OCI-LY1 (cell line): ENCODE measurements at regions not wholly inside any gene's neighbourhood (a gene's known extent, or its start where the extent isn't known, plus 50 kb on each side); places are given as distances from the start of the nearest gene placed in this dataset.

Experiments
- H2AFZ ChIP-seq: fragments of 200-600 bp; sonication (generic), shearing (Covaris generic); 2 replicates; pipeline ENCODE4 v1.6.0; 2014; ENCODE audit warnings: antibody characterized with exemption, mild to moderate bottlenecking, low read length
- H3F3A ChIP-seq: fragments of 200-600 bp; sonication (generic), shearing (Covaris generic); 2 replicates; pipeline ENCODE4 v1.6.0; 2014; ENCODE audit warnings: mild to moderate bottlenecking, antibody characterized with exemption, low read length, moderate library complexity; ENCODE audit not compliant: insufficient read depth
- H3K27ac ChIP-seq: fragments of 200-600 bp; sonication (generic); 2 replicates; pipeline ENCODE4 v1.5.1; 2014; ENCODE audit warnings: low read length, mixed run types, mild to moderate bottlenecking, low read depth; ENCODE audit not compliant: poor library complexity, severe bottlenecking
- H3K27me3 ChIP-seq: fragments of 200-600 bp; sonication (generic); 2 replicates; pipeline ENCODE4 v1.6.0; 2014; ENCODE audit warnings: antibody characterized with exemption, mild to moderate bottlenecking, low read length, moderate library complexity; ENCODE audit not compliant: insufficient read depth
- H3K36me3 ChIP-seq: fragments of 200-600 bp; sonication (generic); 2 replicates; pipeline ENCODE4 v1.6.1; 2014; ENCODE audit warnings: mild to moderate bottlenecking, antibody characterized with exemption, low read length, moderate library complexity, mixed read lengths; ENCODE audit not compliant: insufficient read depth
- H3K4me1 ChIP-seq: fragments of 200-600 bp; sonication (generic); 2 replicates; pipeline ENCODE4 v1.5.1; 2014; ENCODE audit warnings: mild to moderate bottlenecking, low read length, moderate library complexity; ENCODE audit not compliant: insufficient read depth, severe bottlenecking
- H3K4me2 ChIP-seq: fragments of 200-600 bp; sonication (generic), shearing (Covaris generic); 2 replicates; pipeline ENCODE4 v1.6.1; 2014; ENCODE audit warnings: low read length
- H3K4me3 ChIP-seq: fragments of 200-600 bp; sonication (generic); 2 replicates; pipeline ENCODE4 v1.5.1; 2014; ENCODE audit warnings: low read length, low read depth, mild to moderate bottlenecking, mixed read lengths; ENCODE audit not compliant: poor library complexity, severe bottlenecking
- H3K79me2 ChIP-seq: fragments of 200-600 bp; shearing (Covaris generic); 2 replicates; pipeline ENCODE4 v1.6.1; 2016; ENCODE audit warnings: mixed run types, low read length, mixed read lengths; ENCODE audit not compliant: insufficient read depth
- H3K9ac ChIP-seq: fragments of 200-600 bp; sonication (generic), shearing (Covaris generic); 2 replicates; pipeline ENCODE4 v1.6.1; 2014; ENCODE audit warnings: mild to moderate bottlenecking, low read length, mixed read lengths
- H3K9me2 ChIP-seq: fragments of 200-600 bp; sonication (generic), shearing (Covaris generic); 2 replicates; pipeline ENCODE4 v1.6.1; 2014; ENCODE audit warnings: low read depth, mild to moderate bottlenecking, low read length, mixed read lengths
- H3K9me3 ChIP-seq: fragments of 200-600 bp; shearing (Covaris generic); 2 replicates; pipeline ENCODE4 v1.6.1; 2014; ENCODE audit warnings: low read length, mixed read lengths
- H4K20me1 ChIP-seq: fragments of 200-600 bp; sonication (generic), shearing (Covaris generic); 2 replicates; pipeline ENCODE4 v1.6.0; 2016; ENCODE audit warnings: mild to moderate bottlenecking, low read length; ENCODE audit not compliant: insufficient read depth
- EZH2 ChIP-seq: fragments of 200-600 bp; sonication (generic), shearing (Covaris generic); IDR thresholded peaks from 2 replicates; pipeline ENCODE4 v1.8.0; 2017; ENCODE audit warnings: borderline replicate concordance, mixed run types, mild to moderate bottlenecking, antibody characterized with exemption, low read length, moderate library complexity, mixed read lengths
- TF ChIP-seq, protein P1 (sequence below): fragments of 200-600 bp; sonication (generic), shearing (Covaris generic); IDR thresholded peaks from 2 replicates; pipeline ENCODE4 v1.5.1; 2017; ENCODE audit warnings: mild to moderate bottlenecking, antibody characterized with exemption, low read length, moderate library complexity, mixed read lengths

DNA sequence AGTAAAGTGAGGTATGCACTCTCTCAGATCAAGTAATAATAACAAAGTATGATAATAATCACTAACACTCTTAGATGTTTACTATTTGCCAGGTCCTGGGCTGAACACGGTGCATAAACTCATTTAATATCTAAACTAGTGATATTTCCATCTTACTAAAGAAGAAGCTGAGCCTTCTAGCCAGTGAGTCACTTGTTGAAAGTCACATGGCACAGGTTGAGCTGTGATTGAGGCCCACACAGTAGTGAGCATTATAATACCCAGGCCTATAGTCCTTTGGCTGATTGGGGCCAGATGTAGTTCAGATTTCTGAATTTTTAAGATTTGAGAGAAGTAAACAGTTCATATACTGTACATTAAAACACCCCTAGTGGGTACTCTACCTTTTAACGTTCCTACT is 93.2 kb upstream of the CCDC80 start:
- no peaks in the 10 kb centered on the region for H4K20me1 ChIP-seq
- no peaks in the 10 kb centered on the region for H3K9me3 ChIP-seq
- H3K79me2 ChIP-seq, result no peaks in the 10 kb centered on the region
- H3K27ac ChIP-seq, result no peak overlapping the region
- H3K4me2 ChIP-seq, result no peak overlapping the region
- H3K9me2 ChIP-seq, result no peaks in the 10 kb centered on the region
- H3K4me3 ChIP-seq, result no peak overlapping the region
- H3K4me1 ChIP-seq, result no peaks in the 10 kb centered on the region
- TF ChIP-seq EZH2, result no peak
- TF ChIP-seq, protein P1, sequence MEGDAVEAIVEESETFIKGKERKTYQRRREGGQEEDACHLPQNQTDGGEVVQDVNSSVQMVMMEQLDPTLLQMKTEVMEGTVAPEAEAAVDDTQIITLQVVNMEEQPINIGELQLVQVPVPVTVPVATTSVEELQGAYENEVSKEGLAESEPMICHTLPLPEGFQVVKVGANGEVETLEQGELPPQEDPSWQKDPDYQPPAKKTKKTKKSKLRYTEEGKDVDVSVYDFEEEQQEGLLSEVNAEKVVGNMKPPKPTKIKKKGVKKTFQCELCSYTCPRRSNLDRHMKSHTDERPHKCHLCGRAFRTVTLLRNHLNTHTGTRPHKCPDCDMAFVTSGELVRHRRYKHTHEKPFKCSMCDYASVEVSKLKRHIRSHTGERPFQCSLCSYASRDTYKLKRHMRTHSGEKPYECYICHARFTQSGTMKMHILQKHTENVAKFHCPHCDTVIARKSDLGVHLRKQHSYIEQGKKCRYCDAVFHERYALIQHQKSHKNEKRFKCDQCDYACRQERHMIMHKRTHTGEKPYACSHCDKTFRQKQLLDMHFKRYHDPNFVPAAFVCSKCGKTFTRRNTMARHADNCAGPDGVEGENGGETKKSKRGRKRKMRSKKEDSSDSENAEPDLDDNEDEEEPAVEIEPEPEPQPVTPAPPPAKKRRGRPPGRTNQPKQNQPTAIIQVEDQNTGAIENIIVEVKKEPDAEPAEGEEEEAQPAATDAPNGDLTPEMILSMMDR, result no peak
- no peaks in the 10 kb centered on the region for H3K27me3 ChIP-seq
- no peaks in the 10 kb centered on the region for H3F3A ChIP-seq
- H3K36me3 ChIP-seq, result no peaks in the 10 kb centered on the region
- H3K9ac ChIP-seq, result no peak overlapping the region
- no peak overlapping the region for H2AFZ ChIP-seq

DNA sequence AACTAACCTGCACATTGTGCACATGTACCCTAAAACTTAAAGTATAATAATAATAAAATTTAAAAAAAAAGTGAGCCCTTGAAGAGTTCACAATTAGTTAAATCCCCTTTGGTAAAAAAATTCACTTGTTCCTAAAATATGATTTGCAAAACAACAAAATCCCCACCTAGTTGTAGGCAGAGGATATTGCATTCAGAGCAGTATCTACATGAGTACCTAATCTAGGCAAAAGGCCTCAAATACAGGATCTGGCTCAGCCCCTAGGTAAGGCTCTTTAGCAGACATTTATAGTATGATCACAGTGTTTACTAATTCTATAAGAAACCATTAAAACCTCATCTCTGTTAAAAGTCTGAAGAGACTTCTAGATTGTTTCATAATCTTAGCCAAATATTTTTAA is 89.3 kb upstream of the CCDC80 start:
- TF ChIP-seq, protein P1, result no peak
- TF ChIP-seq EZH2, result no peak

DNA sequence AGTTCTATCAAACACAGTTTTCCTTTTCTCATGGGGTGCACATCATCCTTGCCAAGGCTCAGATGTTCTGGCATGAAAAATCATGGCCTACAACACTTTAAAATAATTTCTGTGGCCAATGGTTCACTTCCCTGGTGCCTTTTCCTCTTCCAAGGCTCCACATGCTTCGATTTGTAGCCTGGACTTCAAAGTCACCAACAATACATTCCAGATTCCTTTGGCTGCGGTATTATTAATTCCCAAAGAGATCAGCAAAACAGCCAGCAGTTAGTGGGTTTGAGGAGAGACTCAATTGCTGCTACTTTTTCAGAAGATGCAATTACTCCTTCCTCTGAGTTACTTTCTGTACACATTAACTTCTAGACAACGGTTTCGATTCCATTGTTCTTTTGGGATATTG is 80.3 kb upstream of the CCDC80 start:
- TF ChIP-seq, protein P1, result no peak
- no peak for TF ChIP-seq EZH2
- H3K27me3 ChIP-seq, result no peaks in the 10 kb centered on the region
- no peaks in the 10 kb centered on the region for H4K20me1 ChIP-seq
- H3K4me3 ChIP-seq, result no peak overlapping the region
- no peaks in the 10 kb centered on the region for H3K36me3 ChIP-seq
- no peak overlapping the region for H3K27ac ChIP-seq
- H3K9me2 ChIP-seq, result no peaks in the 10 kb centered on the region
- no peaks in the 10 kb centered on the region for H3K4me1 ChIP-seq
- H3K4me2 ChIP-seq, result no peak overlapping the region
- H2AFZ ChIP-seq, result no peak overlapping the region
- H3F3A ChIP-seq, result no peaks in the 10 kb centered on the region
- H3K79me2 ChIP-seq, result no peaks in the 10 kb centered on the region
- H3K9me3 ChIP-seq, result no peaks in the 10 kb centered on the region
- H3K9ac ChIP-seq, result no peak overlapping the region

More for the DNA sequence above, 89.3 kb upstream of the CCDC80 start:
- Histone ChIP-seq H3K36me3 (no peaks in the 10 kb centered on the region), H3K4me3 (no peak overlapping the region), H3K9ac (no peak overlapping the region), H2AFZ (no peak overlapping the region), H4K20me1 (no peaks in the 10 kb centered on the region), H3K27me3 (no peaks in the 10 kb centered on the region), H3K4me1 (no peaks in the 10 kb centered on the region), H3K79me2 (no peaks in the 10 kb centered on the region), H3K4me2 (no peak overlapping the region), H3K9me3 (no peaks in the 10 kb centered on the region), H3F3A (no peaks in the 10 kb centered on the region), H3K27ac (no peak overlapping the region), H3K9me2 (no peaks in the 10 kb centered on the region)
